Activated CD8-positive, alpha-beta memory T cell treated with anti-CD3 and anti-CD28 coated beads for 36 hours (primary cell): ENCODE measurements at regions not wholly inside any gene's neighbourhood (a gene's known extent, or its start where the extent isn't known, plus 50 kb on each side); places are given as distances from the start of the nearest gene placed in this dataset.
"Not testable (repeated sequence)": the region's sequence is repeated elsewhere in the genome, so short reads cannot be mapped to it uniquely, and the experiment has no call there.

Experiments used
- CTCF ChIA-PET: fragments of 350-600 bp; sonication (Branson Sonifier 250); formaldehyde crosslinking; loops from one replicate; lab custom pipeline; 2021; ENCODE audit warnings: antibody characterized with exemption; lab: Charles Lee
- POLR2A ChIA-PET: fragments of 350-600 bp; sonication (Branson Sonifier 250); formaldehyde crosslinking; loops from one replicate; lab custom pipeline; 2021; ENCODE audit warnings: antibody characterized with exemption; lab: Charles Lee

DNA sequence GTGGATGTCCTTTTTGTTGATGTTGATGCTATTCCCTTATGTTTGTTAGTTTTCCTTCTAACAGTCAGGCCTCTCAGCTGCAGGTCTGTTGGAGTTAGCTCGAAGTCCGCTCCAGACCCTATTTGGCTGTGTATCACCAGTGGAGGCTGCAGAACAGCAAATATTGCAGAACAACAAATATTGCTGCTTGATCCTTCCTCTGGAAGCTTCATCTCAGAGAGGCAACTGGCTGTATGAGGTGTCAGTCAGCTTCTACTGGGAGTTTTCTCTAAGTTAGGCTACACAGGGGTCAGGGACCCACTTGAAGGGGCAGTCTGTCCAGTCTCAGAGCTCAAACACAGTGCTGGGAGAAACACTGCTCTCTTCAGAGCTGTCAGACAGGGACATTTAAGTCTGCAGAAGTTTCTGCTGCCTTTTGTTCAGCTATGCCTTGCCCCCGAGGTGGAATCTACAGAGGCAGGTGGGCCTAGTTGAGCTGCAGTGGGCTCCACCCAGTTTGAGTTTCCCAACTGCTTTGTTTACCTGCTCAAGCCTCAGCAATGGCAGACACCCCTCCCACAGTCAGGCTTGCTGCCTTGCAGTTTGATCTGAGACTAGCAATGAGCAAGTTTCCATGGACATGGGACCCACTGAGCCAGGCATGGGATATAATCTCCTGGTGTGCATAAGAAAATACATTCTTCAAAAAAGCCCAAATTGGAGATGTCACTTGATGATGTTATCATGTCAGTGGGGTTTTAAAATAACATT lies 99.5 kb downstream of the KDM5D start:
- ChIA-PET CTCF (no interaction called here), POLR2A (no interaction called here)

DNA sequence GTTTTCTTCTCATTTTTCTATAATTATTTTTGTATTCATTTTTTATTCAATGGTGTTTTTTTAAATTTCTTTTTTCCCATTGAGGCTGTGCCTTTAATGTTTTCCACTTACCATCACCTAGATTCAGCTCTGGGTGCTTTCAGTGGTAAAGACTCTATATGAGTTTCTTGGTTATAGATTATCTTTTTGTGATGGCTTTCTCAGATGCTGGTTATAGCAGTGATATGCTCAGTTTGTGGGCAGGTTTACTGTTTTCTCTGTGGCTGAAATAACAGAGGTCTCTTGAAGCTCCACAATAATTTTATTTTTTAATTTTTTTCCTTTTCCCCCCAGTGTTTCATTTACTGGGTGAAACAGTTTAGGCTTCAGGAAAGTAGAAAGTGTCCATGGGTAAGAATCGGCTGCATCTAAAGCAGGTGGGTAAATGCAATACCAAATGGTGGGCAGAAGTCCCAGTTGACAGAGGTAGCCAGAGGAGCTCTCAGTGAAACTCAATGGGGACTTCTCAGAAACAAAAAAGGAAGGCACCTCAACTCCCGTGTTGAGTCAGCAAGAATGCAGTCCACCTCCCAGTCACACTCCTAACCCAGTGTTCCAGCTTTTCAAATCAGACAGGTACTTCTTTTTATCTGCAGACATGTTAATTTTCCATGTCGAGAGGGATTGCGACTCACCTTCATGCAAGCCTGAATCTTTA lies 106.7 kb downstream of the KDM5D start:
- ChIA-PET CTCF (no interaction called here), POLR2A (no interaction called here)

DNA sequence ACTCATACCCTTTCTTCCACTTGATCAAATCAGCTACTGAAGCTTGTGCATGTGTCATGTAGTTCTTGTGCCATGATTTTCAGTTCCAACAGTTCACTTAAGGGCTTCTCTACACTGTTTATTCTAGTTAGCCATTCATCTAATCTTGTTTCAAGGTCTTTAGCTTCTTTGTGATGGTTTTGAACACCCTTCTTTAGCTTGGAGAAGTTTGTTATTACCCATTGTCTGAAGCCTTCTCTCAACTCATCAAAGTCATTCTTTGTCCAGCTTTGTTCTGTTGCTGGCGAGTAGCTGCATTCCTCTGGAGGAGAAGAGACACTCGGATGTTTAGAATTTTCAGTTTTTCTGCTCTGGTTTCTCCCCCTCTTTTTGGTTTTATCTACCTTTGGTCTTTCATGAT lies 115.6 kb downstream of the KDM5D start:
- POLR2A ChIA-PET, result no interaction called here
- CTCF ChIA-PET, result no interaction called here

DNA sequence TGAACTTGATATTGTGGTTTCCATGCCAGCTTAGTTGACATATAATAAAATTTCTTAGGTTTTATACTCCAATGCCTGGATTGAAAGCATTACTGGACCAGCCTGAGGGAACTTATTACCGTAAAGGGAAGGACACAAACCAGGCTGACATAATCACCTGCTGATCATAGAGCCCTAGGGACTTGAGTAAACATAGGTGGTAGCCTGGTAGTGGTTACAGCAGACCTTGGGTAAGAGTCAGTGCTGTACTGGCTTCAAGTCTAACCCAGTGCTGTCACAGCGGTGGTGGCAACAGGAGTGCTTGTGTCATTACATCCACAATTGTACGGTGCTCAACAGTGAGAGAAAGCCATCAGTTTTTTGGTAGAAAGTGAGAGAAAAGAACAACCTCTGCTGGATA lies 122.1 kb downstream of the KDM5D start:
- POLR2A ChIA-PET, result no interaction called here
- CTCF ChIA-PET, result no interaction called here

DNA sequence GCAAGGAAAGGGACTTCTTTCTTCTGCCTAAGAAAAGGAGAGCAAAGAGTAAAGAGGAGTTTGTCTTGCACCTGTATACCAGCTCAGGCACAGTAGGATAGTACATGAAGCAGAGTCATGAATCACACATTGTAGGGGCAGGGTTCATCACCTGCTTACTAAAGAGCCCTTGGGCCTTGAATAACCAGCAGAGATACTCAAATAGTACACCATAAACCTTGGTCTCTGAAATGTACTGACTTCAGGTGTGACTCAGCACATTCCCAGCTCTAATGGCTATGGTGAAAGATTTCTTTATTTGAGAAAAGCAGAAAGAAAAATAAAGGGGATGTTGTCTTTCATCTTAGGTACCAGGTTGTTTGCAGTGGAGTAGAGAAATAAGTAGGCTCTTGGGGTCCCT lies 122.8 kb downstream of the KDM5D start:
- ChIA-PET POLR2A (no interaction called here), CTCF (no interaction called here)

DNA sequence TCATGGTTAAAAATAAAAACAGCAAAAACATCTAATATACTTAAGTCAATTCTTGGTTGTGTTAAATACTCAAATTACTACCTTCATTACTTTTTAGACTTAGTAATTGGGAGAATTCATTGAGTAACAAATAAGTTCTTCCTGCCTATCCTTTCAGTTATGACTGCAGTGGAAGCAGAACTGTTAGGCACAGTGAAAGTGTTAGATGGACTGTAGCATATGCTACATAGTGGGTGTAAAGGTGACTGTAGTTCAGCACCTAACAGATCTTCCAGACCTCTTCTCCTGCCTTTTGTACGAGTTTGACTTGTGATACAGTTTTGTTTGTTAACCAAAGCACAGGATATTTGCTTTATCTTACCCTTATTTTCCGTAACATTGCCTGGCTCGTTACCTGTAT lies 143.4 kb downstream of the KDM5D start:
- CTCF ChIA-PET, result no interaction called here
- POLR2A ChIA-PET, result no interaction called here

DNA sequence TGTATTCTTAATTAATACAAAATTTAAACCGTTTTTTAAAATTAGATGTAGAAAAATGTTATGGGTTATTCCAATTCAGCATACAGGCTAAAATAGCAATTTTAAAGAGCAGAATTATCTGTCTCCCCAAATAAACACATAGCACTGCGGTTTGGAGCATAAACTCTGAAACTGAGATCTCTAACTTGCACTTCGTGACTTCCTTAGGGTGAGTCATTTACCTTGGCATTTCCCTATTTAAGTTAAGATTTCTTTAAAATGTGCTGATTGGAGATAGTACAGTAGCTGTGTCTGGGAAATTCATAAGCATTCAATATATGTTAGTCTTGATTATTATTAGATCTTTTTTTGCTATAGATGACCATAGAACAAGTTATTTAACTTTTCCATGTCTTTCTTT lies 143.8 kb downstream of the KDM5D start:
- ChIA-PET CTCF (no interaction called here), POLR2A (no interaction called here)

DNA sequence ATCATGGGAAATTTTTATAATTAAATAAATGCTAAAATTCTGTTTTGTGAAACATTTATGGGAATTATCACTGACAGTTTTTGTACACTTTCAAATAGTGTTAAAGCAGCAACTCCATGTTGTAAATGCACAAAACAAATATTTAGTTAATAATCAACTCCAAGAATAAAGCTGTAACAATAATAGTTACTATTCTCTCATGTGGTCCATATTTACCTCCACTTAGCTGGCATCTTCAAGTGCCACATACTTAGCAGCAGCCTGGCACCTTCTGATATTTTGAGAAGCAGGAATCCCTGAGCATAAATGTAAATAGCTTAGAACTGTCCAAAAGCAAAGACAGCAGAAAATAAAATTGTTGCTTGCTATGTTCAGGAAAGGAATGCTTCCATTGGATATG lies 154.3 kb downstream of the KDM5D start:
- CTCF ChIA-PET, result no interaction called here
- POLR2A ChIA-PET, result no interaction called here

DNA sequence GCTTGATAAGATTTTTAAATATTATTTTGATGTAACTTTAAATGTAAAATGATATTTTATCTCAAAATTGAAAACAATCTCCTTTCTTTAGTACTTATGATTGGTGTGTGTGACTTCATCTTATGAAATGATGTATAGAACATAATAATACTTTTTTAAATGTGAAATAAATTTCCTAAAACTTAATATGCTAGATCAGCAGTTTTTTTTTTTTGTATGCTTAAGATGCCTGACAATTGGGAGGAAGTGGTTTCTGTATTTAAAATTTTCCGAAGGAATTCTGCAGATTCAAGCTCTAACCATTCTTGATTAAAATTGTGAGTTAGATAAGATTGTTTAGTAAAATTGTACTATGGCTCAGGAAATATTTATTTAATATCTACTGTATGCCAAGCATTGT lies 154.9 kb downstream of the KDM5D start:
- ChIA-PET POLR2A (no interaction called here), CTCF (no interaction called here)

DNA sequence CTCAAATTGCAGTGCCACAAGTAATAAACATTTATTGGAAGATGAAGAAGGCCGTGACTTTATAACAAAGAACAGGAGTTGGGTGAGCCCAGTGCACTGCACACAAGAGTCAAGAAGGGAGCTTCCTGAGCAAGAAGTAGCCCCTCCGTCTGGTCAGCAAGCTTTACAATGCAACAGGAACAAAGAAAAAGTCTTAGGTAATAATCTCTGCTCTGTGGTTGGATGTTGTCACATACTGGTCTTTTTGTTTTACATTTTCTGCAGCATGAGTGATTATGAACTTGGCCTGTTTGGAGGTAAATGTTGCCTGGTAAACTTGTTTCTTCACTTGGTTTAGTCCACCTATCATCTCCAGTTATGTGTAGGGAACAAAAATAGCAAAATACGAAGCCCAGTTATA lies 157.2 kb downstream of the KDM5D start:
- ChIA-PET POLR2A (no interaction called here), CTCF (no interaction called here)

DNA sequence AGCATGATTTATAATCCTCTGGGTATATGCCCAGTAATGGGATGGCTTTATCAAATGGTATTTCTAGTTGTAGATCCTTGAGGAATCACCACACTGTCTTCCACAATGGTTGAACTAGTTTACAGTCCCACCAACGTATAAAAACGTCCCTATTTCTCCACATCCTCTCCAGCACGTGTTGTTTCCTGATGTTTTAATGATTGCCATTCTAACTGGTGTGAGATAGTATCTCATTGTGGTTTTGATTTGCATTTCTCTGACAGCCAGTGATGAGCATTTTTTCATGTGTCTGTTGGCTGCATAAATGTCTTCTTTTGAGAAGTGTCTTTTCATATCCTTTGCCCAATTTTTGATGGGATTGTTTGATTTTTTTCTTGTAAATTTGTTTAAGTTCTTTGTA lies 163.5 kb downstream of the KDM5D start:
- POLR2A ChIA-PET, CTCF ChIA-PET: not testable (repeated sequence)

DNA sequence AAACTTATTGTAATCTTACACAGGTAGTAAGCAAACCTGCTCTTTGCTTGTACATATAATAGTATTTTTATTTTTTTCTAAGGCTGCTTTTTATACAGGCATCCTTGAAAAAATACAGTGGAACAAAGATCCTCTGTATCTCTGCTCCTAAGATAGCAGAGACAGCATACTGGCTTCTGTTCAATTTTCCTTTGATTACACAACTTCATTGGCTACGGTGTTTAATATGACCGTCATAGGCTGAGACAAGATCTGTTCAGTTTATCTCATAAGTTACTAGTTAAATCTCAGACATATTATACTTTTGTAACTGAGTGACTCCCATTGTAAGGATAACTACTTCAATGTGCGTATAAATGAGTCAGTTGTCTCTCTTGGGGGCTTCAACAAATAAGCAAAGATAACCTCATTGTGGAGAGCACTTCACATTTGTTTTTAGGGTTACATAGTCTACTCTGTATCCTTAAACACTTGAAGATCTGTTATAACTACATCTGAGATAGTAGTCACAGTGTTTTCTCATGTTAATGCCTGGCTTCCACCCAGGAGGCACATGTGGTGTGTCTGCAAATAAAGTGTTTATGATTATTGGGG lies 166.1 kb downstream of the KDM5D start:
- POLR2A ChIA-PET, result no interaction called here
- CTCF ChIA-PET, result no interaction called here

DNA sequence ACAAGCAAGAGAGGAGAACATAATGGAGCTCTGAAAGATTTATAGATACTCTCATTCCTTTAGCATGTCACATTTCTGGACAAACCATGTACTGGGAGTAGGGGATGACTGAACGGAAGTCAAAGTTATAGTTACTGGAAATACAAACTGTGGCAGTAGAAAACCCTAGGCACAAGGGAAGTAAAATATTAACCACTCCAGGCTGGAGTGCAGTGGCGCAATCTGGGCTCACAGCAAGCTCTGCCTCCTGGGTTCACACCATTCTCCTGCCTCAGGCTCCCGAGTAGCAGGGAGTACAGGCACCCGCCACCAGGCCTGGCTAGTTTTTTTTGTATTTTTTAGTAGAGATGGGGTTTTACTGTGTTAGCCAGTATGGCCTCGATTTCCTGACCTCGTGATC lies 167.3 kb downstream of the KDM5D start:
- CTCF ChIA-PET, result no interaction called here
- POLR2A ChIA-PET, result no interaction called here

DNA sequence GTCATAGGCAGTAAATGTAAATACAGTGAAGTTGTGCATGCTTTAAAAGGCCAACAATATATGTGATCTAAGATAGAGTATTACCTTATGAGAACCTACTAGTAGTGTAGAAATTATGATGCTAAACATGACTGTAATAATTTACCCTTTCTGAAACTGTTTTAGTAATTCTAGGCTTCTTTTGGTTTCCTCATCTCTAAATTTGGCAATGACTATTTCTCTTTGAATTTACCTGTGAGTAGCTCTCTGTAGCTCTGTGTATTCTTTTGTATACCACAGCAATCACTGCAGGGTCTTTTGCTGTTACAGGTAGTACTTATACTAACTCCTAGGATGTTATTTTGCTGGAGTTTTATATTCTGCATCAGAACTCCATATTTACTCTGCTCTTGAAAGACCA lies 169.6 kb downstream of the KDM5D start:
- CTCF ChIA-PET, result no interaction called here
- POLR2A ChIA-PET, result no interaction called here

DNA sequence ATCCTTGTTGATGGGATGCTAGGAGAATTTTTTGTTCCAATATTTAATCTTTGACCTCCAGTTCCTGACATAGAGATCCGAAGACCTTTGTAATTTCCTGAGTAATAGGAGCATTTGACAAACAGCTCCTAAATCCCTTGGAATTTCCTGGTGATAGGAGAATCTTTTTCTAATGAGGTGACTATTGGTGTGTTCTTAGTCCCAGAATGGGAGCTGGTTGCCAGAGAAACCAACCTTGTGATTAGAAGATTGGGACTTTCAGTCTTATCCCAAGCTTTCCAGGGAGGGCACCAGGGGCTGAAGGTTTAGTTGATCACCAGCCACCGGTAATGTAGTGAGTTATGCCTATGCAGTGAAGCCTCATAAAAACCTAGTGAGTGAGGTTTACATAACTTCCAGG lies 170.9 kb downstream of the KDM5D start:
- ChIA-PET CTCF (no interaction called here), POLR2A (no interaction called here)

DNA sequence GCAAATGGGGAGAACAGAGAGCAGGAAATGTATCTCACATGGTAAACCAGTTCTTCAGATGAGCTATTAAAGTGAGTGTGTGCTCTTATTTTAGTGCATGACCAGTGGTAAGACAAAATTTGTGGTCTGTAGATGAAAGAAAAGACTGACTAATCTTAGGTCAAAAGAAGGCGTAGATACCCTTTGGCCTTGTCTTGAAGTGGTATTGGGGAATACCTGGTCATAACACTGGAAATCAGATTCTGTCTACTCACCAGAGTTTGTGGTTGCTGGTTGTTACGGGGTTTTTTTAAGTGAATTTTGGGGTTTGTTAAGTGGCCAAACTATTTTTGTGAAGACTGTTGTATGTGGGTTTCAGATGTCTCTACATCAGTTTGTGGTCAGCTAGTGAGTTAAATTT lies 173.5 kb downstream of the KDM5D start:
- POLR2A ChIA-PET, result no interaction called here

DNA sequence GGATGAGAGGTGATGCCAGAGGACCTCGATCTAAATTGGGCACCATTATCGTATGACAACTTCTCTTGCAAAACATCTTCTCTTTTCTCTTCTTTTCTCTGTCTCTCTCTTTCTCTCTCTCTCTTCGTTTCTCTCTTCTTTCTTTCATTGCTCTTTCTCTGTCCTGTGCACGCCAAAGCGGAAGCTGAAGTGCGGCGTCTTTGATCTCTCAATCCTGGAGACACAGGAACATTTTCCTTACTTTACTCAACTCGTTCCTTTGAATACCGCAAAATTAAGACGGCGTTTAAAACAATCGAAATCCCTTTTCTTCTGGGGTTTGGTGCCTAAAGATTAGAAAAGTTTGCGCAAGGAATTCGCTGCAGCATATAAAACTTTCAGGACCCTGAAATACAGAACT lies 176.6 kb downstream of the KDM5D start:
- CTCF ChIA-PET, result no interaction called here

More for the DNA sequence above, 173.5 kb downstream of the KDM5D start:
- CTCF ChIA-PET, result no interaction called here

DNA sequence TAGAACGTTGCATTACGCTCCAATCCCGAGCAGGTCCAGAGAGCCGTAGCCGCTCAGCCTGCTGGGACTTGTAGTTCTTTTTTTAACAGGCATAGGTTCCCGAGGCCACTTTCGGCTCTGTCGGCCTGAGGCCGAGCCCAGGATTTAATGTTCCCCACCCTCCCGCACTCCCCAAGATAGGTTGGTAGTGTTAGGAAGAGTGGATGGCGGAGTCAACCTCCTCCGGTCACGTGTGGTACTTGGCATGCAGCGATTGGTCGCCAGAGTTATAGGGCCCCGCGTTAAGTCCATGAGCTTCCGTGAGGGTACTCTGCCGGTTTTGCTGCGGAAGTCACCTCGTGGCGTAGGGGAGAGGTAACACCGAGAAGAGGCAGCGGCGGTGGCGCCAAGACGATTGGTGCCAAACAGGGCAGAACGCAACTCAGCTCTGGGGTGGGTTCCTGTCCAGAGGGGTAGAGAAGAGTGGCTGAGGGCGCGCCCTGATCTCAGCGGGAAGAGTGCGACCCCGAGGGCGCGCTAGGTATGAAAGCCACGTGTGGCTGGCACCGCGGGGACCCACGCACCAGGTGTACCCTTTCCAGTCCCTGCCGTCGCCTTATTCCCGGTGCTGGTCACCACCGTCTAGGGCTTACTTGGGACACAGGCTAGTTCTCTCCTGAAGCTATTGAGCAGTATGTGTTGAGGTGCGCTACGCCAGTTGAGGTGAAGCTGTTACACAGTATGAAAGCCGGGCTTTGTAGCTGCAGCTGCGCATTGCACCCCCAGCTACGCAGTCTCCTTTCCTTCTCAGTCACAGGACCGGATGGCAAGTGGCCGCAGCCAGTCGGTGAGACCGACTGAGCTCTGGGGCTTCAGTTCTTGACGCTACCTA lies 177.2 kb downstream of the KDM5D start:
- ChIA-PET POLR2A (interaction anchor here (0.9 to 1.2 kb wide), 2 partner anchors 63 to 65 kb away, joined by 3 to 8 read pairs; no protein-coding TSS in a partner anchor), CTCF (no interaction called here)

More for the DNA sequence above, 176.6 kb downstream of the KDM5D start:
- POLR2A ChIA-PET, result interaction anchor here (1.2 kb wide), 1 partner anchor 65 kb away, joined by 8 read pairs; no protein-coding TSS in a partner anchor

DNA sequence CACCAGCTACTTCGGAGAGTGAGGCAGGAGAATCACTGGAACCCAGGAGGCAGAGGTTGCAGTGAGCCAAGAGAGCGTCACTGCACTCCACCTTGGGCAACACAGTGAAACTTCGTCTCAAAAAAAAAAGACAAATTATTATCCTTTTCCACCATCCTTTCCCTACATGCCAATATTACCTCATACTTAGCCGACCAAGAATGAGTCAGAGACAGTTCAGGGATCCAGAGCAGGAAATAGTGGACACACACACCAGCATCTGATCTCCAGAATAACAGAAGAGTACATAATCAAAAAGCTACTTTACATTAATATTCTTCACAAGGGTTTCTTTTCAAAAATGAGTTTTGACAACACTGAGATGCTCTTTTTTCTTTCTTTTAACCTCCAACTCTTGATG lies 185.4 kb downstream of the KDM5D start:
- POLR2A ChIA-PET, result no interaction called here
- CTCF ChIA-PET, result no interaction called here
